ENCODE measurements at regions not wholly inside any gene's neighbourhood (a gene's known extent, or its start where the extent isn't known, plus 50 kb on each side); places are given as distances from the start of the nearest gene placed in this dataset.

GRCh38 chr4:19026281-19026680 is 1004.7 kb upstream of the LCORL start:
- no peak for DNase-seq
- no peak overlapping the region for H3K56ac ChIP-seq (ENCODE audit: insufficient read length, low read depth, low read length)
- H2BK5ac ChIP-seq (ENCODE audit: insufficient read length, low read length), result no peak overlapping the region
- Mint-ChIP-seq H3K4me3 (no peak overlapping the region), H3K4me1 (peaks cover 5 to 11% of the 10 kb centered on the region in 2 experiments), H3K9me3 (peaks cover 0 to 2% of the 10 kb centered on the region in 2 experiments; a peak in 1 of 5 replicates), H3K36me3 (ENCODE audit: insufficient read depth in 1 of 3, low read depth in 3 of 3) (no peaks in the 10 kb centered on the region), H3K27me3 (ENCODE audit: low read depth) (no peaks in the 10 kb centered on the region), H3K27ac (no peak overlapping the region; a peak in 1 of 7 replicates)
- H3K79me1 ChIP-seq (ENCODE audit: insufficient read depth, low read depth, low read length, poor library complexity, severe bottlenecking), result no peaks in the 10 kb centered on the region
- no peak overlapping the region for H3K14ac ChIP-seq (ENCODE audit: insufficient read depth, low read length)
- H2BK15ac ChIP-seq (ENCODE audit: low read depth, low read length), result no peak overlapping the region
- no peaks in the 10 kb centered on the region; the same call in 1 of the 2 replicates for H3K4me1 ChIP-seq (ENCODE audit: insufficient read depth, low read length)
- no peak overlapping the region for H2AFZ ChIP-seq (ENCODE audit: low read length)
- H3T11ph ChIP-seq (ENCODE audit: low read length), result no peak overlapping the region
- no peaks in the 10 kb centered on the region for H3K79me2 ChIP-seq (ENCODE audit: insufficient read depth, low read length)
- H3K4me2 ChIP-seq (ENCODE audit: insufficient read depth, insufficient read length, low read length), result no peak overlapping the region
- H2BK120ac ChIP-seq (ENCODE audit: low read depth, low read length, poor library complexity, severe bottlenecking), result no peak overlapping the region
- TF ChIP-seq CTCF (conservative IDR thresholded peaks at IDR 0.05), result peak; percentile 29
- no peaks in the 10 kb centered on the region for H3K27me3 ChIP-seq (ENCODE audit: insufficient read depth, low read length)
- WGBS (ENCODE audit: extremely low coverage, insufficient read length, low lambda C conversion rate), result no CpG with 5 or more reads among the region's 1 CpG
- no peaks in the 10 kb centered on the region for H3K23me2 ChIP-seq (ENCODE audit: insufficient read length, low read depth, low read length, poor library complexity, severe bottlenecking)
- H3K4ac ChIP-seq (ENCODE audit: low read depth, low read length), result no peak overlapping the region
- H3K23ac ChIP-seq (ENCODE audit: insufficient read length, low read depth, low read length), result no peak overlapping the region
- no peaks in the 10 kb centered on the region for H3K9me3 ChIP-seq (ENCODE audit: control insufficient read depth, low read depth, low read length)
- no peak overlapping the region for H3K9ac ChIP-seq (ENCODE audit: extremely low read depth, insufficient read length, low read length)
- no peak overlapping the region for H3K18ac ChIP-seq (ENCODE audit: insufficient read length, low read depth, low read length)
- H4K5ac ChIP-seq (ENCODE audit: insufficient read length, low read depth, low read length), result no peak overlapping the region
- no peak overlapping the region for H2BK20ac ChIP-seq (ENCODE audit: low read depth, low read length, poor library complexity, severe bottlenecking)
- no peaks in the 10 kb centered on the region for H4K20me1 ChIP-seq (ENCODE audit: control insufficient read depth, insufficient read depth, insufficient read length)
- no peak overlapping the region for H4K91ac ChIP-seq (ENCODE audit: insufficient read length, low read depth, low read length)
- H4K8ac ChIP-seq (replicated peaks; ENCODE audit: insufficient read length, low read depth, low read length), result no peak overlapping the region
- no peak overlapping the region for H2BK12ac ChIP-seq (ENCODE audit: insufficient read length, low read depth, low read length)
- H2AK5ac ChIP-seq (ENCODE audit: insufficient read length, low read length), result no peak overlapping the region
- H3K27ac ChIP-seq (ENCODE audit: insufficient read length, low read depth, low read length), result no peak overlapping the region
